ENCODE measurements at regions not wholly inside any gene's neighbourhood (a gene's known extent, or its start where the extent isn't known, plus 50 kb on each side); places are given as distances from the start of the nearest gene placed in this dataset.

- TF ChIP-seq GATA1 (IDR thresholded peaks at IDR 0.05; ENCODE audit: low read depth, low read length) (no peak), POLR2A (IDR thresholded peaks at IDR 0.05; ENCODE audit: low read length) (no peak)
Measured at GRCh38 chr14:66101662-66102061, 384.5 kb upstream of the CCDC196 start.

Data from erythroblast (primary cell).